ENCODE measurements at regions not wholly inside any gene's neighbourhood (a gene's known extent, or its start where the extent isn't known, plus 50 kb on each side); places are given as distances from the start of the nearest gene placed in this dataset.

- no peaks in the 10 kb centered on the region for H3K36me3 ChIP-seq (ENCODE audit: control insufficient read depth in 2 of 4, insufficient read depth in 4 of 4, low read length in 3 of 4)
- H4K8ac ChIP-seq (ENCODE audit: extremely low read depth, insufficient read depth, low read length) = no peak overlapping the region
- no peak overlapping the region for H2AK5ac ChIP-seq (ENCODE audit: low read depth, low read length)
- no peaks in the 10 kb centered on the region for H3K27me3 ChIP-seq (replicated peaks in 1 of 4; ENCODE audit: control insufficient read depth in 3 of 4, extremely low read depth in 1 of 4, insufficient read depth in 3 of 4, low read length in 3 of 4)
- no peak overlapping the region for H3K4me3 ChIP-seq (ENCODE audit: extremely low read depth in 1 of 4, insufficient read depth in 2 of 4, low read depth in 3 of 4, low read length in 4 of 4)
- WGBS, 2 experiments (ENCODE audit: extremely low coverage in 1 of 2, insufficient coverage in 1 of 2, insufficient read length in 1 of 2, insufficient replicate concordance in 2 of 2, low coverage in 1 of 2, low lambda C conversion rate in 2 of 2, missing lambda C conversion rate in 1 of 2) = 96% methylated on average over 3 of the region's 3 CpGs; no CpG with 5 or more reads in 1 of the 2 experiments
- H3K4ac ChIP-seq (replicated peaks; ENCODE audit: insufficient read length, low read depth, low read length) = no peak overlapping the region
- H3K4me2 ChIP-seq (ENCODE audit: insufficient read depth in 1 of 2, low read depth in 2 of 2, low read length in 2 of 2) = no peak overlapping the region
- H3K4me1 ChIP-seq (replicated peaks in 1 of 4; ENCODE audit: control insufficient read depth in 3 of 4, insufficient read depth in 4 of 4, low read length in 3 of 4) = no peaks in the 10 kb centered on the region
- no peaks in the 10 kb centered on the region for H3K23me2 ChIP-seq (ENCODE audit: low read depth, low read length)
- no peaks in the 10 kb centered on the region for H3K79me1 ChIP-seq (ENCODE audit: low read depth, low read length)
- H3K56ac ChIP-seq (replicated peaks; ENCODE audit: insufficient read length, low read depth, low read length) = no peak overlapping the region
- no peak overlapping the region for H3K9ac ChIP-seq (replicated peaks in 1 of 4; ENCODE audit: extremely low read depth in 1 of 4, low read depth in 3 of 4, low read length in 3 of 4)
- DNase-seq (ENCODE audit: low read depth in 1 of 2, low spot score in 2 of 2) = no peak
- H2BK12ac ChIP-seq (ENCODE audit: low read depth, low read length) = no peak overlapping the region
- H3K23ac ChIP-seq (ENCODE audit: insufficient read length) = no peak overlapping the region
- no peaks in the 10 kb centered on the region for H4K20me1 ChIP-seq (replicated peaks in 1 of 2; ENCODE audit: control insufficient read depth in 1 of 2, insufficient read depth in 2 of 2, low read length in 2 of 2)
- FAIRE-seq = no peak
- no peak overlapping the region for H4K91ac ChIP-seq (replicated peaks; ENCODE audit: insufficient read length, low read length)
- no peak overlapping the region for H2BK15ac ChIP-seq (ENCODE audit: low read length)
- no peak overlapping the region for H2BK20ac ChIP-seq (ENCODE audit: low read length)
- no peak overlapping the region for H2BK120ac ChIP-seq (replicated peaks; ENCODE audit: low read depth, low read length)
- H3K9me3 ChIP-seq (ENCODE audit: insufficient read depth in 2 of 2, low read depth in 1 of 2, low read length in 1 of 2) = no peaks in the 10 kb centered on the region
- TF ChIP-seq USF2 (IDR thresholded peaks at IDR 0.05; ENCODE audit: low read length) (no peak), ASH2L (IDR thresholded peaks at IDR 0.05; ENCODE audit: low read length) (no peak), SUZ12 (IDR thresholded peaks at IDR 0.05; ENCODE audit: low read length) (no peak), BRCA1 (IDR thresholded peaks at IDR 0.05; ENCODE audit: low read depth, low read length) (no peak), TEAD4 (IDR thresholded peaks at IDR 0.05; ENCODE audit: low read depth, low read length) (no peak), SRF (IDR thresholded peaks at IDR 0.05; ENCODE audit: low read depth, low read length) (no peak)
- ChIA-PET CTCF (ENCODE audit: partially characterized antibody) (no interaction called here), POLR2A (ENCODE audit: partially characterized antibody) (no interaction called here)
- H3K18ac ChIP-seq (ENCODE audit: extremely low read depth, low read length) = no peak overlapping the region
- H2AFZ ChIP-seq (ENCODE audit: low read length) = no peak overlapping the region
- H4K5ac ChIP-seq (ENCODE audit: insufficient read length, low read depth, low read length) = no peak overlapping the region
- H2BK5ac ChIP-seq (ENCODE audit: low read depth, low read length) = no peak overlapping the region
- no peak overlapping the region for H3K14ac ChIP-seq (ENCODE audit: insufficient read length)
- H3K27ac ChIP-seq (ENCODE audit: low read depth, low read length) = no peak overlapping the region
- H3K79me2 ChIP-seq (ENCODE audit: control insufficient read depth in 1 of 2, insufficient read depth in 2 of 2, low read length in 2 of 2) = no peaks in the 10 kb centered on the region
Observed at GRCh38 chr13:105240371-105240770, 1295.1 kb downstream of the EFNB2 start.
